DLD1 (cell line): ENCODE measurements at regions not wholly inside any gene's neighbourhood (a gene's known extent, or its start where the extent isn't known, plus 50 kb on each side); places are given as distances from the start of the nearest gene placed in this dataset.

Experiments used
- in situ Hi-C: cut with HindIII; loops from 2 replicates; pipeline ENCODE4 v1.10.0; 2017; ENCODE audit warnings: low sequenced_read_pairs

DNA sequence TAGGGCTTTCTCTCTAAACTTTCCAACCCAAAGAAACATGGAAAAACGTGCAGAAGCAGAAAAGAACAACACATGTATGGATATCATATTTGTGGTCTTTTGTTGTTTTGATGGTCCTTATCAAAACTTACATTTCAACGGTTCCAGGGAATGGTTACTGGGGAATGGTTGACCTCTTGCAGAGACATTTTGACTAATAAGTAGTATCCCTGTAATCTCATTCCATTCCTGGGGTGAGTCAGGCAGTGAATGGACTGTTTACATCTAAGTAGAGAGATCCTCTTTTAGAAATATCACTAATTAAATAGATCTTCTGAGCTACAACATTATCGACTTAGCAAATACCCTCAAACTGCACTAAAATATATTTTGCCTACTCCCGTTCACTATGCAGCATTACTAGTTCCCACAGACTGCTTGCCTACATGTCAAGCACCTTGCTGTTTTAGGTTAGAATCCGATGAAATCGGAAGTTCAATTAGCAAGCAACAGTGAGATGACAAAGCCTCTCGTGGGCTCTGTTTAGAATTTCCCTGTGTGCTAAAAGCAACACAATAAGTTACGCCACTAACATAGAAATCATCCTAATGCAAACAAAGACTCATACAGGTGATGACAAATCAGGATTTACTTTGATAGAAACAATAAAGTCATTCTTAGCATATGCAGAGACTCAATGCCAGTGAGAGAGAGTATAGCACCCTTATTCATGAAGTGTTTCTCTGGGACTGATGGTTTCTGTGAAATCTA lies 797.7 kb upstream of the ARGLU1 start:
- in situ Hi-C loops = no loop called here

- in situ Hi-C loops = no loop called here
Observed at GRCh38 chr13:107364658-107365057, 796.7 kb upstream of the ARGLU1 start.

DNA sequence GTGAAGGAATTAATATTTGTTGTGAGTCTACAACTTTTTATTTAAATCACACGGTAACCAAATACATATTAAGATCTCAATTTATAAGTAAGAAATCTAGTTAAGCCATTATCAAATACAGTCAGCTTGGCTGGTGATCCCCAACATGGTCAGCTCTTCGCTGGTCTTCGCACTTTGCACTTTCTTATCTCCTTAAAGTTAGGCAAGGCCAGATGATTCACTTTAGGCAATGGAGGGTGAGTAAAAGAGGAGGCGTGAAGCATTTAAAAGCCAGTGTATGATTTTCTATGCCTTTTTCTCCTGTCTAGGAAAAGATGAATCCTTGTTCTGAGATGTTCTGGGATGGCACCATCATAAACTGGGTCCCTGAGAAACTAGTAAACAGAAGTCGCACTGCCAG lies 793.7 kb upstream of the ARGLU1 start:
- in situ Hi-C loops = no loop called here

- in situ Hi-C loops = no loop called here
Observed at GRCh38 chr13:107360010-107360409, 792.1 kb upstream of the ARGLU1 start.

DNA sequence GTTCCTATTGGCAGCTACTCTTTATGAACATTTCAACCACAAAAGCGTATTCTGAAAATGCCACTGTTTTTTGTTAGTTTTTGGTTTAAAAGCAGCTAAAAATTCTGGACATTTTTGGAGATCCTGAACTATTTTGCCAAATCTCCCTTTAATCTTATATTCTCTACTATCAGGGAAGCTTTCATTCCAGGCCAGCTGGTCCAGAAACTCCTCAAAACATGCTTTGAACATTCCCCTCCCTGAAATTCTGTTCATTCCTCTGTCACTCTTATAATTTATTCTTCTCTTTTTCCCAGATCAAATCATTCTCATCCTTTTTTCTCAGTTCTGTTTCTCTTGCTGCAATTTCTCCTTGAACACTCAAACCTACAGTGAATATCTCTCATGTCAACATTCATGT lies 790.9 kb upstream of the ARGLU1 start:
- in situ Hi-C loops = no loop called here

DNA sequence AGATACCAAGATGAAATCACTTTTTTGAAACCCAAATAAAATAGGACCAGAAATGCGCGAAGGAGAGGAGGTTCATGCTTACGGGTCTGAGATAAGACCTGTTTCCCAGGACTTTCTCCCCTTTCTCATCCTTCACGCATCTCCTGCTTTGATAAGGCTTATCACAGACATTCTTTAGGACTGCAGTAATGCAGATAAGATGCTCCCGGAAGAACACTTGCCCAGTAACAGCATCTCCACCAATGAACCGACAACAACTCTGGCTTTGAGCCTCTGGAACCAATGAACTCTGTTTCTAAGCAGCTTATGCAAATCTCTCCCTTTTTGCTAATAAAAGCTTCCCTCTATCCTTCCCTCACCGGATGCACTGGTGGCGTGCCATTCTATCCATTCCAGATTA lies 783.4 kb upstream of the ARGLU1 start:
- in situ Hi-C loops = no loop called here

GRCh38 chr13:107348925-107349324 lies 781.0 kb upstream of the ARGLU1 start:
- in situ Hi-C loops = no loop called here

DNA sequence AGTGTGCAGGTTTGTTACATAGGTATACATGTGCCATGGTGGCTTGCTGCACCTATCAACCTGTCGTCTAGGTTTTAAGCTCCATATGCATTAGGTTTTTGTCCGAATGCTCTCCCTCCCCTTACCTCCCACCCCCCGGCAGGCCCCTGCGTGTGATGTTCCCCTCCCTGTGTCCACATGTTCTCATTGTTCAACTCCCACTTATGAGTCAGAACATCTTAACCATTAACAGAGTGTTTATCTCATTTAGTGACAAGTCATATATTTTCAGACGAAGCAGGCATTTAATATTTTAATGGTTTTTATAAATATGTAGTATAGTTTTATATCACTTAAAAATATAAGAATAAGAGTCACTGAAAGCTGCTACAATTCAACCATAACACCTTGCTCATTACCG lies 780.5 kb upstream of the ARGLU1 start:
- in situ Hi-C loops = no loop called here

DNA sequence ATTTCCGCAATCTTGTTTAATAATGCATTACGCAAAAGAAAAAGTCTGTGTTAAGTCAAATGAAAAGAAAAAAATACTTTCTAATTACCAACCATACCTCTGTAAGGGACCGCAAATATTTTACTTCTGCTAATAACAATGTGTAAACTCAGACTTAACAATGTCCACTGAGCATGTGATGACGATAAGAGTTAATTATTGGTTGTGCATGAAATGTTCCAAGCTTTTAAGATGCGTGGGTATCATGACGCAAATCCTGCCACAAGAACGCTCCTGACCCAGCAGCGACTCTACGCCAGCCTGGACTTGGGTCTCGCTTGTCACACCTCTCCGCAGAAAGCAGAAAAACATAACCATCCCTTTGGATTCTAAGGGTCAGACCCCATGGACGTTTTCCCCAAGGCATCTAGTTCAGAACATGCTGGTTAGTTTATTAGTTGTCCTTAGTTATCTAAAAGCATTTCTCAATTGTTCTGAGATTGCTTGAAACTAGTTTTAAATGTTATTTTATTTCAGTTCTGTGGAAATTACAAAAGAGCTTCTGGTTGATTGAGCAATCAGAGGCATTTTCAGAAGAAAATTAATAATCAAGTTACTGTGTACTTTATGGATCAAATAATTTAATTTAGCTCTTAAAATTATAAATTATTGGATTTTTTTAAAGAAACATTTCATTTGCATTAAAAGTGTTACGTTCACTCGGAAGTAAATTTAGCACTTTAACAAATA lies 779.9 kb upstream of the ARGLU1 start:
- in situ Hi-C loops = no loop called here

DNA sequence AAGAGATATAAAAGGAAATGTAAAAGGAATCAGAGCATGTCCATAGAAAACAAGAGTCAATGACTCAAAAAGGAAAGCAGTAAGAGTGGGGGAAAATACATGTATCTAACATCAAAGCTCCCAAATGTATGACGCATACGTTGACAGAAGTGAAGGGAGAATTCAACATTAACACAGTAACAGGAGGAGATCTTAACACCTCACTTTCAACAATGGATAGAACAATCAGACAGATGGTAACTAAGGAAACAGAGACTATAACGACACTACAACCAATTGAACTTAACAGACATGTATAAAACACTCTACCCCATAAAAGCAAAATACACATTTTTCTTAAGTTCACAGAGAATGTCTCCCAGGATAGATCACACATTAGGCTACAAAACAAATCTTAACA lies 774.8 kb upstream of the ARGLU1 start:
- in situ Hi-C loops = no loop called here

DNA sequence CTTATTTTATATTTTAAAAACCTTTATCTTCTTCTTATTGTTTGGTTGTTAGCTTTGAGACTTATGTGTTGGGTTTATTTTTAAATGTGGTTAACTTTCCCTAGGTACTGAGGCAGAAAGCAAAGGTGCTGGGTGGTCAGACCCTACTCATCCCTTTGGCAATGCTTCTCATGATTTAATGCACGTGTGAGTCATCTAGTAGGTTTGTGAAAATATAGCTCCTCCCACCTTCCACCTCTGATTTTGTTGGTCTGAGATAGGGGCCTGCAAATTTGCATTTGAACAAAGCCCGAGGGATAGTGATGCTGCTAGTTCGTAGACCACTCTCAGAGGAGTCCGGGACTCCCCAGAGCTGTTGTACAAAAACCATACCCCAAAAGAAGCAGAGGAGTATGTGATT lies 771.3 kb upstream of the ARGLU1 start:
- in situ Hi-C loops = no loop called here

GRCh38 chr13:107332188-107332587 lies 764.3 kb upstream of the ARGLU1 start:
- in situ Hi-C loops = no loop called here

DNA sequence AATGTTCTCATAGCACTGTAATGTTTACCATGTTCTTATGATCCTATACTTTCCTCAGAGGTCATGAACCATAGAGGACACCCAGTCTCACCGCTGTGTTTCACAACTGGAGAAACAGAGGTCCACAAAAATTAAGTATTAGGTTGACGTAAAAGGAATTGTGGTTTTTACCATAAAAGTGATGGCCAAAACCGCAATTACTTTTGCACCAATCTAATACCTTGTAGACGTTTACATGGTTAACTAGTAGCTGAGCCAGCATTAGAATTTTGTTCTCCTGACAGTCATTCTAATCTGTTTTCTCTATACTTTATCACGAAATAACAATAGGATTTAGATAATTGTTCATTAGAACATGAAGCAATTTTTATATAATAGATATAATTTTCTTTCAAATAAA lies 763.4 kb upstream of the ARGLU1 start:
- in situ Hi-C loops = no loop called here

- in situ Hi-C loops = no loop called here
Observed at GRCh38 chr13:107330484-107330883, 762.5 kb upstream of the ARGLU1 start.

GRCh38 chr13:107329991-107330390 lies 762.1 kb upstream of the ARGLU1 start:
- in situ Hi-C loops = no loop called here

DNA sequence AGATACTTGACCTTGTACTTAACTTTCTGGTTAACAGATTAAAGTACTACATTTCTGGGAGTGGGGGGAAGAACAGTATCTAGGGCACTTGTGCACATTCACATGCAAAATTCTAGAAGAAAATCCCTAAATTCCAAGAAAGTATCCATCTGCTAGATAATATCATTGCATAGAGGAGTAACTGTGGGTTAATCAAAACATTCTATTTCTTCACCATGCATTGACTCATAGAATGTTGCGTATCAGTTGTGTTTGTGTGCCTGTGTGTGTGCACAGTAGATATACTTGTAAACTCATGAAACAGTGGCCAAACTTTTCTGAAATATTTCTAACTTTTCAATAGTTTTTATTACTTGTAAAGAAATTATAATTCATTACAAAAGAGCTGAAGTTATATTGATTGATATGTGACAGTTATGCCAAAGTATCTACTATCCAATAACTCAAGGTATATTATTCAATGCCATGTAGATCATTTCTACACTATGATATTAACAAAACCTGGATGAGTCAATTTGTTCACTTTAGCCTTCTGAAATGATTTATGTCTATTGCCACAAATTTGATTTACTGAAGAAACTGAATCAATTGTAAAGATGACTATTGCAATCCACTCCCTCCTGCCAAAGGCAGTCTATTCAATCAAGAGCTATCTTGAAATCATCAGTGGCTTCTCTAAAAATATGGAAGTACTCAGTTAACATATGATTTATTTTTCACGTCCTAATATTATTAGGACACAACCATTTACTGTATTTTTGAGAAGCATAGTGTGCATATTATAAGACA lies 756.7 kb upstream of the ARGLU1 start:
- in situ Hi-C loops = no loop called here

DNA sequence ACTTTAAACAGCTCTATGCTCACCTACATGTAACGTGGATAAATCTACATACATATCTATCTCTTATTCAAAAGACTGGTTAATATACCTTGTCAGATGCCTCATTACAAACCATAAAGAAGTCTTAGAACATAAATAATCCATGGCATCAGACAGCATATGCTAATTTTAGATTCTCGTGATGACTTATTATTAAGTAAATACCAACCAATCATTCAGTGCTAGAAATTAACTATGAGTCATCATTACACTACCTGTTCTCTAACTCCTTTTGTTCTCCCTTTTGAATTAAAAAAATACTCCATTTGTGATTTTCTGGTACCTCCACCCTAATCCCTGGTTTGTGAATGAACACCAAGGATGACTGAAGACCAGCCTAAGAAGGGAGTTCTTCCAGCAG lies 754.3 kb upstream of the ARGLU1 start:
- in situ Hi-C loops = no loop called here

DNA sequence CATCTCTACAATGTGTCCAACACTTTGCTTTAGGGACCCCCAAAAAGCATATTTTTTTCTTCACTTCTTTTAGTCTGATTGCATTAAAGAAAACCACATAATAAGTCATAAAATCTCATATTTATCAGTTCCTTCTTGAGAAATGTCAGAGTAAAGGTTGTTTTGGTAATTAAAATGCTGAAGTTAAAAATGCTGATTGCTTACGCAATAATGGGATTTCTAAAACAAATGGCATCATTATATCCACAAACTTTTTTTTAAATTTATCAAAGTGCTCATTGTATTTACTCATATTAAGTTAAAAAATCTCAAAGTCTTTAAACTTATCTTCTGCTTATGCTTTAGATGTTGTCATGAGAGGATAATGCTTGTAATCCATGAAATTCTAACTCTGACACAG lies 737.2 kb upstream of the ARGLU1 start:
- in situ Hi-C loops = no loop called here

GRCh38 chr13:107301724-107302374 lies 733.9 kb upstream of the ARGLU1 start:
- in situ Hi-C loops = no loop called here

- in situ Hi-C loops = no loop called here
Observed at GRCh38 chr13:107299717-107300116, 731.8 kb upstream of the ARGLU1 start.

DNA sequence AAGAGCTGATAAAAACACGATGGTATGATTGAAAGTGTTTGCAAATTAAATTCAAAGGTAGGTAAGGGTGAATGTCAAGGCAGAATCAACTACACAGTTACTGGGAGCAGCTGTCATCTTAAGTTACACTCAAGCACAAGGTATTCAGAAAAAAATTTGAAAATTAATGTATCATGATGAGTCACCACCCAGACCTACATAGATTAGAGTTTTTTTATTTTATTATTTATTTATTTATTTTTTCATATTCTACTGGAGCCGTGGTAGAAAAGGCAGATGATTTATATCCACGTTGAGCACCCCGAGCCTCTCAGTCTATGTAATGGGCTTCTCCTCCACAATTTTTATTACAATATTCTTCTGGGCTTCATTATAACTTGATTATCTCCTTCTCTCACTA lies 728.9 kb upstream of the ARGLU1 start:
- in situ Hi-C loops = no loop called here
